8988T (cell line): ENCODE measurements at regions not wholly inside any gene's neighbourhood (a gene's known extent, or its start where the extent isn't known, plus 50 kb on each side); places are given as distances from the start of the nearest gene placed in this dataset.

Experiments
- DNase-seq: peaks from one replicate; pipeline ENCODE4 v3.0.0; 2011

DNA sequence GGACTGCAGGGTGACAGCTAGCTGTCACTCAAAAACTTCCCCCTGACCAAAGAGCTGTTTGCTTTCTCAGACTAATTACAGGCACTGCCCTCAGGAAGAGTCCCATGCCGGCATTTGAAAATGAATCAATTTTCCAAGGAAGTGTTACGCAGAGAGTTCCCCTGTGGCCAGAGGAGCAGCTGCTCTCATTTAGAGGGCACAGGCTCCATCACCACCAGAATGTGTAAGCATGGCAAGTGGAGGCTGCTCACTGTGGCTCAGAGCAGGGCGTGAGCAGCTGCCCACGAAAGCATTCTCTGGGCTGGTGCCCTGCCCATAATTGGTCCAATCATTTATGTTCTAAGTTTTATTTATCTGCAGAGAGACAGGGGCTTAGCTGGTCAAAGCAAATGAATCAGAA is 202.2 kb downstream of the RAMP3 start:
- no peak for DNase-seq

DNA sequence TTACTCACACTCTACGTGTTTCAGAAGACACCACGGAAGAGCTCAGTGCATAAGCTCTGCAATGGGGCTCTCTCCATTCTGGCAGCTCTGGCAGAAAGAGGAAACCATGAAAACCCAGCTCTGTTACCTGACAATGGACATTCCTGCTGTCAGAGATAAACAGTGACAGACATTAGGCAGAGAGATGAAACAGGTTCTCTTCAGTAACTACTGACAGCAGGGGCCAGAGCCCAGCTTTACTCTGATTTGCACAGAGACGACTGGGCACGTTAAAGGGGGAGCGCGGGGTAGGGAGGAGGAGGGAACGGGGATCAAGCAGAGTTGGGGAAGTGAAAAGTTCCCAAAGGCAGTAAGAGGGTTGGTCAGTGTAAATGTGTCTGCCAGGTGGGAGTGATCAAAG is 206.1 kb downstream of the RAMP3 start:
- DNase-seq: no peak

DNA sequence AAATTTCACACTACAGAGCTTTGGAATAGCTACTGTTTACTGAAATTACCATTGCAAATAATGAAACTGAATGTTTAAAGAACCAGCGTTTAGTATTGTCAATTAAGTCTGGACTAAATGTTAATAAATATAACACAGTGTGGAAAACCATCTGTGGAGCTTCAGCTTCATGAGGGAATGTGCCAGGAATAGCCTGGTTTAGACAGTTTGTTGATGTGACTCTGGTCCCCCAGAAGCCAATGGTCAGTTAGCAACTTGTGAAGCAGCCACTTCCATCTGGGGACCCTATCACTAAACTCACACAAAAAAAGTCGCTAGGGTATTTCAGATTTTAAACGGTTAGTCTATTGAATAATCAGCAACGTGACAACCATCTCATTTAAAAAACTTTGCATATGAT is 207.8 kb downstream of the RAMP3 start:
- no peak for DNase-seq

DNA sequence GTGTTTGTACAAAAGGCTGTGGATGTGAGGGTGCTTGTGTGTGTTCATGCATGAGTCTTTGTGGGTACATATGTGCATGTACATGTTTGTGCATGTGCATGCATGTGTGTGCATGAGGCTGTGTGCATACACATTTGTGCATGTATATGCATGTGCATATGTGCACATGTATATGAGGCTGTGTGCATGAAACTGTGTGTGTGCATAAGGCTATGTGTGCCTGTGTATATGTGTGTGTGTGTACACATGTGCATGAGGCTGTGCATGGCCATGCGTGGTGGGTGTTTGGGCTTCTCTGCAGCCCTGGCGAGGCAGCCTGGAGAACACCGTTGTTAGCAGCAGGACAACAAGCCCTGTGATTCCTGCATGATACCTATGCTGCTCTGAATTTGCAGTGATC is 207.7 kb upstream of the ADCY1 start:
- DNase-seq: no peak

DNA sequence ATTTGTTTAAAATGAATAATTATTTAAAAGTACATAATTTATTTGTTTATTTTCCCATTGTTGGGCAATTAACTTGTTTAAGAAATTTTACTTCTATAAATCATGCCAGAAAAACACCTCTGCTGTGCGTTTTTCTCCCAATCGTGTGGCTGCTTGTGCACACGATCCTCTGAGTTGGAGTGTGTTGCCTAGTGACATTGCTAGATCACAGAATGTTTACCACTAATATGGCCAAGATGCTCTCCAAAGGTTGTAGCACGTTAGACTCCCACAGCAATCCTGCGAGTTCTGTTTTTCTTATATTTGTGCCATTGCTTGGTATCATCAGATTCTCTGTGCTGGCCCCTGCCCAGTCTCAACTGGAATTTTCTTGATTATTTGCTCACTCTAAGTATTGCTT is 207.1 kb upstream of the ADCY1 start:
- no peak for DNase-seq

DNA sequence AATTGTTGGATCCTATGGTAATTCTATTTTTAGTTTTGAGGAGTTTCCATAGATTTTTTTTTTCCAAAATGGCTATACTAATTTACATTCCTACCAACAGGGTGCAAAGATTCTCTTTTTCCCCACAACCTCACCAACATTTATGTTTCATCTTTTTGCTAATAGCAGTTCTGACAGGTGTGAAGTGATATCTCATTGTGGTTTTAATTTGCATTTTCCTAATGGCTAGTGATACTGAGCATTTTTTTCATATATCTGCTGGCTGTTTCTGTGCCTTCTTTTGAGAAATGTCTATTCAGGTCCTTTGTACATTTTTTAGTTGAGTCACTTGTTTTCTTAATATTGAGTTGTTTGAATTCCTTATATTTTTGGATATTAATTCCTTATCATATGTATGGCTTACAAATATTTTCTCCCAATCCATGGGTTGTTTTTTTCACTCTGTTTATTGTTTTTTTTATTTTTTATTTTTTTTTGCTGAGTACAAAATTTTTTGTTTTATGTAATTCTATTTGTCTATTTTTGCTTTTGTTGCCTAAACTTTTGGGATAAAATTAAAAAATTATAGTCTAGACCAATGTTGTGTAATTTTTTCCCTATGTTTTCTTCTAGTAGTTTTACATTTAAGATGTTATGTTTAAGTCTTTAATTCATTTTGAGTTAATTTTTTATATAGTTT is 205.9 kb upstream of the ADCY1 start:
- DNase-seq: no peak

DNA sequence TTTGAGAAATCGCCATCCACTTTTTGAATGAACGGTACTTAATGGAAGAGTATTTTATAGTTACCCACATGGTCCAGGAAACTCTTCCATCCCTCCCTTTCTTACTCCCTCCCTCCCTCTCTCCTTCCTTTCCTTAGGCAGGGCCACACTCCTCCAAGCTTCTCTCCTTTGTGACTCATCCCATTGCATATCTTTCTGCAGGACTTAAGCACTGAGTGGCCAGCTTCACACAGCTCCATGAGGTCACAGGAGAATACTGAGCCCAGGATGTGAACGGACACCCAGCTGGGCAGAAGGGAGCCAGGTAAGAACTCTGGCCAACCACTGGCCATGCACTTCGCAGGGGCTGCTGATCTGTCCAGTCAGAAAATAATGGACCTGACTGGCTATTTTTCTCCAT is 189.7 kb upstream of the ADCY1 start:
- DNase-seq: no peak

DNA sequence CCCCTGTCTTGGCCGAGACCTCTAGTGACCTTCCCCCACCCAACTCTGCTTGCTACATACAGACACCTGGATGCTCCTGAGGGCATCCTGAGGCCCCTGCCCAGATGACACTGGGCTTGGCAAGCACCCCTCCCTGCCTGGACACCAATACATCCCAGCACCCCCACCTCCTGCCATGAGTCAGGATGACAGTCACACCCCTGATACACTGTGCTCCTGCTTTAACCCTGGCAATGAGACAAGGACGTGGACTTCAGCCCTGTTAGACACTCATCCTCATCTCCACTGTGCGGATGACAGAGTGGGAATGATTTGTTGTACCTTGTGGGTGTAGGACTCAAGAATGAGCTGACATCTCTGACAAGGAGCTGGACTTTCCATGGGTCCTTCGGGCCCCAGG is 186.3 kb upstream of the ADCY1 start:
- no peak for DNase-seq

DNA sequence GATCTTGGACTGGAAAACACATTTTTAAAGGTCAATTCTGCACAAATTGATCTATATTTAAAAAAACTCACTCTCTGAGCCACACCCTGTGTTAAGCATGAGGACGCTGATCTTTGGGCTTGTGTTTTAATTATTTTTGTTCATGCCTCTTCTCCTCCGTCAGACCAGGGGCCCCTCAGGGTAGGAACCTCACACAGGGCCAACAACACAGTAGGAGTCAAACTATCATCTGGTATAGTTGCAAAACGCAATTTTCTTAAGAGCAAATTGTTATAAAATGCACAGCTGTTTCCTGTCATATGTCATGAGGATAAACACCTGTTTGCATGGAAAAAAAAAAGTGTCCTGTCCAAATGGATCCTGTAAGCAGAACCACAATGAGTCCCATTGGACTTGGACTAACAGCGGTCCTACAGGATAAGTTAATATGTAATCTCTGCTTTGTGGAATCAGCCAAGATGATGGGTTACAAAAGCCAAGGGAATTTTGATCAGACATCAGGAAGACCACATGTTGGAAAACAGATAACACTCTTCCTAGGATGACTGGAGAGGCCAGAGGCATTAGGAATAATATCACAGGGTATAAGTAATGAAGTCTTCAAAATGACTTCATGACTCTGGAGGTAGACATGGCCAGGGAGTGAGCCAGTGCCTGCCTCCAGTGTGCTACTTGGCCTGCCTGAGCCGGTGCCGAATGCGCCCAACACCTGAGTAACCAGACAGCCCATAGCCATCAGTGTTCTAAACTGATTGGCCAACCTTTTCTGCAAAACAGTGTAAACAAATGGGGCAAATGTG is 184.9 kb upstream of the ADCY1 start:
- no peak for DNase-seq

DNA sequence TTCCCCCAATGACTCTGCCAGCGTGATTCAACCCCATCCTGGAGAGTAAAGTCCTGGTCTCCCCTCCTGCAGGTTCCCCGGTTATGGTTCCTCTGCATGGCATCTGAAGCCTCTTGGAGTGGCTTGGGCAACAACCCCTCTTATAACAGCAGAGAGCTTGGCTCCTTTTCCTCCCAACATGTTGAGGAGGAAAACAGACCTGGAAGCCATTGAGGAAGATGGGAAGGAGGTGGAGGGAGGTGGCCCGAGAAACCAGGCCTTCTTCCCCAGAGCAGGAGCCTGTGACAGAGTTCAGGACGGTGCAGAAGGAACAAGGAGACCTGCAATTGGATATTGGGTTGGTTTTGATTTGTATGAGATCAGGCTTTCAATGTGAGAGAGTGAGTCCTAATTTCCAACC is 184.0 kb upstream of the ADCY1 start:
- no peak for DNase-seq

DNA sequence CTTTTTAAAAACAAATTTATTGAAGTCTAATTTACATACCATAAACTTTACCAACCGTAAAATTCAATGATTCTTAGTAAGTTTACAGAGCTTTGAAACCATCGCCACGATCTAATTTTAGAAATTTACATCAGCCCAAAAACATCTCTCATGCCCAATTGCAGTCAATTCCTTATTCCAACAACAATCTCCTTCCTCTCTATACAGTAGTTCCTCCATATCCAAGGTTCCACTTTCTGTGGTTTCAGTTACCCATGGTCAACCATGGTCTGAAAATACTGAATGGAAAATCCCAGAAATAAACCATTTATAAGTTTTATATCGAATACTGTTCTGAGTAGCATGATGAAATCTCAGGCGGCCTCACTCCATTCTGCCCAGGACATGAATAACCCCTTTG is 183.4 kb upstream of the ADCY1 start:
- no peak for DNase-seq

DNA sequence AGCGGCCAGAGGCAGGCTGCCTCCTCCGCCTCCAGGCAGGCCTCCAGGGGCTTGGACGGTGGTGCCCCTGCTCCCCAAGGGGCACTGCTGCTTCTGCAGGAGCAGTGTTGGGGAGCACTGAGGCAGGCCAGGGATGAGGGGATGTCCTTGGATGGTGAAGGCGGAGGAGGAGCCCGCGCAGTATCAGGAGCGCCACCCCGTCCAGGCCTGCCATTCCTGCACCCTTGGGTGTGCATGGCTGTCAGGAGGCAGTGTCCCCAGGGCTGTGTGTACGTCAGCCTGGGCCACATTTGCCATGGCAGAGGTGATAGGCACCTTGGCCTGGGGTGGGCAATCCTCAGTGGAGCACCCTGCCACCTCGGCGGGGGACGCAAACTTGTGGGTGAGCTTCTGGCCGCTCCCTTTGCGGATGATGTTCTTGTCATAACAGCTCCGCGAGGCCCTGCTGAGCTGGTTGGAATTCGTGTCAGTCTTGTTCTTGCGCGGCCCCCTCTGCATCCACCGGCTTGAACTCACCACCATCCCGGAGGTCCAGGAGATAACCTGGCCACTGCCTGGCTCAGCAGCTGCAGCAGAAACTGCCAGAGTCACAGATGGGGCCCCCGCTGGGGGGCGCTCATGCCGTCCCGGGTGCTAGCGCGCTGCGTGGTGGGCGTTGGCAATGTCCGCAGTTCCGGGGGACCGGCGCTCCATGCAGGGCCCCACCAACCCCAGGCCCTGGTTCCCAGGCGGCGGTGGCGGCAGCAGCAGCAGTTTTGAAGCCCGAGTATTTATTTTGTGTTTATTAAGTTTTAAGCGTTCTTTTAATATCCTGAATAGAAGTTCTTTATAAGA is 182.3 kb upstream of the ADCY1 start:
- DNase-seq: no peak

DNA sequence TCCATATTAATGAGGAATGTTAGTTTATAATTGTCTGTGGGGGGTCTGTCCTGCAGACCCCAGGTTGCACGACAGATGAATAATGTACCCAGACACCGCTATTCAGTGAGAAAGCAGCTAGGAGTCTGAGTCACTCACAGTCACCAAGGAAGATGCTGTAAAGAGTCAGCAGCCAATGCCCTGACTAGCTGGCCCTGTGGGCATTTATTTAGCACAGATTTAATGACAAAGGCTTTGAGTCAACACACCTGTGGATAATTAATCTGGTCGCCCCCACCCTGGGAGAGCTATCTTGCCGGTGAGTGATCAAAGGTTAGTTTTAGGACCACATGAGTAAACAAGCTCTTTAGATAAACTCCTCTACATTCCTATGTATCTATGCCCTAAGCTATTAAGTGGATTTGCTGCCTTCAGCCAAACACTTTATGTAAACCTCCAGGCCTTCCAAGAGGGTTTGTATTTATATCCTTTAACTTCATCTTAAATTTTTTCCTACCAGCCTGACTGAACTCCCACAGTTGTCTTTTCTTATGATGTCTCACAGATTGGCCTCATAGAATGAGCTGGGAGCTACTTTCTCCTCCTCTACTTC is 180.0 kb upstream of the ADCY1 start:
- DNase-seq: no peak

DNA sequence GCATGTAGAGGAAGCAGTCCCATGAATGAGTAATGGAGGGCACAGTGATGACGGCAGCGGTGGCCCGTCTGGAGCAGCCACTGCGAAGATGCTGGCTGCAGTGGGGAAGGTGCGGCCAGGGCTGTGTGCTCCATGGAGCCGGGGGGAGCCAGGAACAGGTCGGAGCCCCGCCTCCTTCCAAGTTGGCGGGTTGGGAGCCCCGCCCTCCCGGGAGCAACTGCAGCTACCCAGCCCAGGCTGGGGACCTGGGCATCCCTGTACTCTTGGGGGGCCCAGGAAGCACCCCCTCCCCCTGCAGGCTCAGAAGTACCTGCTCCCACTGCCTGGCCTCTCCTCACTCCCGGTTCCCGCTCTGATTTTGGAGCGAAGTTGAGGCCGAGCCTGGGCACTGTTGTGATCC is 175.1 kb upstream of the ADCY1 start:
- no peak for DNase-seq

DNA sequence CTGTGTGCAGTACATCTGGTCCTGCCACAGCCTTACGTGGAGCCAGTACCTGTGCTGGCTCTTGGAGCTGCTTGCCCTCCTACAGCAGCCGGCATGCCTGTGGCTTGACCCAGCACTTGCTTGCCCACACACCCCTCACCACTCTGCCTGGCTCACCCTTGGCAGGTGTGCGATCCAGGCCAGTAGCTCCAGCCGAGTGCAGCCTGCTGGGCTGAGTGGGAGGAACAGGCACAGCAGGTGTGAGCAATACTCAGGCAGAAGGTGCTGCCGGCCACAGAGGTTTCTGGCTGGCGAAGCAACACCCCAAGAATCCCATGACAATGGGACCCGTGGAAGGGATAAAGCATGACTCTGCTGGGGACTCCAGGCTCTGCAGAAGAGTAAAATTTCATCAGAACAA is 173.5 kb upstream of the ADCY1 start:
- no peak for DNase-seq

DNA sequence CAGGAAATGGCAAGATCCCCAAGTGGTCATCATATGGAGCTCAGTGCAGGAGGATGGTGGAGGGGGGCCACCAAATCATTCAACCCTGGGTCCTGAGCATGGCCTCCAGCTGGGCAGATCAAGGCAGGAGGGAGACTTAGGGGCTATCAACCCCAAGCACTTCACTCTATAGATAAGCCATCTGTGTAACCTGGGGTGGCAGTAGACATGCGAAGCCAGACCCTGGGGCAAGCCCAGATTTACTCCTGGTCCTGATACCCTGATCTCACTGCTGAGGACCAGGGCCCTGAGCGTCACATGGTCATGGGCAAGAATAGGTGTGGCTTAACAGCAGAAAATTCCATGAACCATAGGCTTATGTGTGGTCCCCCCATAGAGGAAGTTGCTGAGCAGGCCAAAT is 173.0 kb upstream of the ADCY1 start:
- DNase-seq: no peak

DNA sequence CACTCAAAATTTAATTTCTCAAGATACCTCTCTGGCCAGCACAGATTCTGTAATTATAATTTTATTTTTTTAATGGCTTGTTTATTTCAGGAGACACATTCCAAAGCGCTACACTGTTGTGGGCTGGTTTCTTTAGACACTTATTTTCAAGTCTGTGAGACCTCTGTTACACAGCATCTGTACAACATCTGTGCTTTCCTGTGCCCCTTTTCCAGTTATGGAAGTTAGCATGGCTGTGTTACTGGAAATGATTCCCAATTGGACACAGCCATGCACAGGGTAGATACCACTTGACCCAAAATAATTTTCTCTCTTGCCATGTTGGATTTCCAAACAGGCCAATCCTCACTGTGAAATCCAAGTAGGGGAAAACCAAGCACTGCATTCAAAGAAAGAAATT is 172.3 kb upstream of the ADCY1 start:
- no peak for DNase-seq

DNA sequence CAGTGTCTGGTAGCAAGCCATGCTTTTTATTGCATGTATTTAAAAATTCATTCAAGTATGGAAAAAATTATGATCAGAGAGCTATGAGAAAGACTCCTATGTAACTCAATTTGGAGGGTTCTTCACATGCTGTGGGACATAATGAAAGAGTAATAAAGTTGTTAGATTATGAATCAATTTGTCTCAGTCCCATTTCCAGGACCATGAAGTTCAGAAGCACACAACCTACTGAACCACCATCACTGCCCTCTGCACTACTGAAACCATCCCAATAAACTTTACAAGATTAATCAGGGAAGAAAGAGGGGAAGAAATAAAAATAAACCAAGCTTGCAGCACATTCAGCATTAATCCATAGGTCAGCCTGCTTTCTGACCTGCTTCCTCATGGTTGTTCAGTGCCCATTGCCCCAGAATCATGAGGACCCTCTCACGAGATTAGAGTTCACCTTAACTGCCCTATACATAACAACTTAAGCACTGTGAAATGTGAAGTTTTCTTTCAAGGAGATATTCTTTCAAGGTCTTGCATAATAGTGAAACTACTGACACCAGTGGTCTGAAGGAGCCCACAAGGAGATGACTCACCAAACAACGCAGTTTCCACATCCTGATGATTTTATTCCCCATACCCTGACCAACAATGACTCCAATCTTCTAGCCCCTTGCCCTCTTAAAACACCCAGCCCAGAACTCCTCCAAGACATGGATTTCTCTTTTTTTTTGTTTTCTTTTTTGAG is 171.5 kb upstream of the ADCY1 start:
- DNase-seq: no peak

DNA sequence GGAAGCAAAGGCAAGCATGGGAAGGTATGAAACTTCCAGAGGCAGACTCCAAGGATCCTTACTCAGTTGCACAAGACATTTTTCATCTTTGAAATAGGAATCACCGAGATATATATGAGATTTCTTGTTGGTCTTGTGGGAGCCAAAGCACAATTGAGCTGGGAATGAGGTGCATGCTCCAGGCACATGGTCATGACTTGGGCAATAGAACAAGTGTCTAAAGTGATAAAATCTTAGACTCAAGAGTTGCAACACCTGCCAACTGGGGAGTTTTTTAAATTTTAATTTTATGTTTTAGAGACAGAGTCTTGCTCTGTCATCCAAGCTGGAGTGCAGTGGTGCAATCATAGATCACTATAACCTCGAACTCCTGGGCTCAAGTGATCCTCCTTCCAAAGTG is 169.5 kb upstream of the ADCY1 start:
- DNase-seq: no peak

DNA sequence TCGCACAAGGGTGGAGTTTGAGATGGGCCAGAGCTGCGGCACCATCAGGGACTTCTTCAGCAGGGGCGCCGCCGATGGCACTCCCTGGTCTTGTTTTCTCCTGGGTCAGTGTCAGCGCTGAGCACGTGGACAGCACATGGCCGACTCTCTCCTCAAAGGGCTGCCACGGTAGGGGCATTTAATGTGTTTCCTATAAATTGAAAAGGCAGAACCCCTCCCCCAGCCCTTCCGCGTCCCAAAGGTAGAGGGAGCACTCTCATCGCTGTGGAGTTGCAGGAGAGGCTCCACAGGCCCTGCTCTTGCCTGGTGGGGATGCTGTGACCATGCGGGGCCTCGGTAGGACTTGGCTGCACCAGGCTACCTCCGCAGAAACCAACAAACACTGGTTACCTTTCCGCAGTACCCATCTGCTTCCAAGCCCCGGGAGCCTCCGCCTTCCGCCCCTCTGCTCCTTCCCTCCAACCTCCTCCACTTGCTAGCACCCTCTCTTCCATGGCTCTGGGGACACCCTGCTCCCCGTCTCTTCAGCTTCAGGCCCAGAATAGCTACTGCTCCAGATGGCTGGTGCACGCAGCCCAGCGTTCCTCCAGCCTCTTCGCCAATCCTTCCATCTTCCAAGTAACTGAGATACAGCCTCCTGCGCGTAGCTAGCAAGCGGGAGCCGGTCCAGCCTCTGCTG is 166.3 kb upstream of the ADCY1 start:
- DNase-seq: no peak

DNA sequence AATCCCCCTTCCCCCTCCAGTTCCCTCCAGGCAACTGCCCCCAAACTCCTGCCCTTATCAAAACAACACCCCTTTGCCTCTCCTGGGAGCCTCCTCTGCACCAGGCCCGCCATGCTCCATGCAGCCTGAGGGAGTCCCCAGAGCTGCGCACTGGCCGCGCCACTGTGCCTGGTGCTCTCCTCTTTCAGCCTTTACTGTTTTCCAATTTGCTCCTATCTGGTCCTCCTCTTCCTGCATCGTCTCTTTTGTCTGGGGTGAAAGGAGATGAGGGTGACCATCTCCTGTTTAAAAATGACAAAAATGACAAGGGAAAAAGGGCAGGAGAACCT is 165.8 kb upstream of the ADCY1 start:
- no peak for DNase-seq

DNA sequence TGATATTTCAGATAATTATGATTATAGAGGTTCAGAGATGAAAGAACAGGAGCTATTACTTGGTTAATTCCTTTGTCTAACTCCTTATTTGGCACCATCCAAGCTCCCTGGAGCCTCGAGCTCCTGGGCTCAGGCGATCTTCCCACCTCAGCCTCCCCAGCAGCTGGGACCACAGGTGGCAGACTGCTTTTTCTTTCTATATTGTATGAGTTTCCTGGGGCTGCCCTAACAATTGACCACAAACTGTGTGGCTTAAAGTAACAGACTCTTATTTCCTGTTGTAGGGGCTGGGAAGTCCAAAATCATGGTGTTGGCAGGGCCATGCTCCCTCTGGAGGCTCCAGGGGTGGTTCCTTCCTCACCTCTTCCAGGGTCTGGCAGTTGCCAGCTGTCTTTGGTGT is 163.3 kb upstream of the ADCY1 start:
- DNase-seq: no peak
